ENCODE measurements at regions not wholly inside any gene's neighbourhood (a gene's known extent, or its start where the extent isn't known, plus 50 kb on each side); places are given as distances from the start of the nearest gene placed in this dataset.

DNA sequence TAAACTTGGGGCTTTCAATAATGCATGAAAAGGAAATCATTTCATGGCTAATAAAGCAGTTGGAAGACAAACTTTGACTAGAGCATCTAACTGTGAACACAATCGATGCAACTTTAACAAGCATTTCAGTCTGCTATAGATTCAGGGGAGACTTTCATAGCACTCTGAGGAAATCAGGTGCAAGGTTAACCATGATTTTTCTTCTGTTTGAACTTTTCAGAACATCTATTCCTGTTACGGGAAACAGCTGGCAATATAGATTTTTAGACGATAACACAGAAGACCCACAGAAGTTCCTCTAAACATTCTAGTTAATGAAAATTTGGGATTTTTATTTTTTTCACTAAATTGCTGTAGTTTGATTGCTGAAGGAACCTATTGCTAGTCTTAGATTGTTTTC, 177.3 kb downstream of the TRIM33 start (continued):
- no peak for TF ChIP-seq XRCC4 (IDR thresholded peaks at IDR 0.05; ENCODE audit: extremely low read depth, insufficient read depth, insufficient read length)
- TF ChIP-seq CREBBP (IDR thresholded peaks at IDR 0.05; ENCODE audit: low read depth, low read length): no peak

GRCh38 chr1:114331936-114332335, 178.3 kb upstream of the SYT6 start:
- Histone ChIP-seq H3K36me3 (ENCODE audit: control insufficient read depth, insufficient read depth, low read length) (no peaks in the 10 kb centered on the region), H2AFZ (ENCODE audit: low read depth, low read length) (no peak overlapping the region), H3K27ac (ENCODE audit: extremely low read depth, low read depth, low read length) (no peak overlapping the region), H3K9me3 (replicated peaks; ENCODE audit: control insufficient read depth, insufficient read depth, low read depth, low read length) (no peaks in the 10 kb centered on the region), H3K79me2 (ENCODE audit: control insufficient read depth, insufficient read depth, low read length) (no peaks in the 10 kb centered on the region), H3K4me3 (no peak overlapping the region), H4K20me1 (replicated peaks; ENCODE audit: control insufficient read depth, insufficient read depth, low read length) (no peaks in the 10 kb centered on the region), H3K27me3 (ENCODE audit: control insufficient read depth in 2 of 2, insufficient read depth in 2 of 2, low read length in 2 of 2) (peaks cover 4 to 8% of the 10 kb centered on the region in 2 experiments), H3K4me1 (replicated peaks in 1 of 2; ENCODE audit: control insufficient read depth in 2 of 2, insufficient read depth in 2 of 2, low read length in 2 of 2) (no peaks in the 10 kb centered on the region), H3K4me2 (ENCODE audit: insufficient read depth, low read length) (no peak overlapping the region), H3K9ac (ENCODE audit: insufficient read depth in 1 of 2, low read depth in 2 of 2, low read length in 2 of 2) (no peak overlapping the region), H3K9me1 (ENCODE audit: control insufficient read depth, insufficient read depth, low read length) (no peaks in the 10 kb centered on the region)
- FAIRE-seq: no peak
- in situ Hi-C loops (cut with MboI): no loop called here
- ChIA-PET CTCF (ENCODE audit: low intra/inter-chr PET ratio) (interaction anchor here (0.6 kb wide), 1 partner anchor 85 kb away, joined by 3 read pairs; no protein-coding TSS in a partner anchor), POLR2A (interaction anchor here (1.0 kb wide), 1 partner anchor 37 kb away, joined by 4 read pairs; no protein-coding TSS in a partner anchor)
- ATAC-seq: no peak
- DNase-seq (ENCODE audit: extremely low read depth in 1 of 4, low spot score in 3 of 4): no peak
- intact Hi-C loops (cut with micrococcal nuclease): no loop called here
- BruUV-seq (replicated peaks): no TSS peak
- TF ChIP-seq, protein P1, sequence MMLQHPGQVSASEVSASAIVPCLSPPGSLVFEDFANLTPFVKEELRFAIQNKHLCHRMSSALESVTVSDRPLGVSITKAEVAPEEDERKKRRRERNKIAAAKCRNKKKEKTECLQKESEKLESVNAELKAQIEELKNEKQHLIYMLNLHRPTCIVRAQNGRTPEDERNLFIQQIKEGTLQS (IDR thresholded peaks at IDR 0.05): no peak
- TF ChIP-seq, protein P1 (CRISPR knock-in tag; conservative IDR thresholded peaks at IDR 0.05): no peak
- TF ChIP-seq, protein P2, sequence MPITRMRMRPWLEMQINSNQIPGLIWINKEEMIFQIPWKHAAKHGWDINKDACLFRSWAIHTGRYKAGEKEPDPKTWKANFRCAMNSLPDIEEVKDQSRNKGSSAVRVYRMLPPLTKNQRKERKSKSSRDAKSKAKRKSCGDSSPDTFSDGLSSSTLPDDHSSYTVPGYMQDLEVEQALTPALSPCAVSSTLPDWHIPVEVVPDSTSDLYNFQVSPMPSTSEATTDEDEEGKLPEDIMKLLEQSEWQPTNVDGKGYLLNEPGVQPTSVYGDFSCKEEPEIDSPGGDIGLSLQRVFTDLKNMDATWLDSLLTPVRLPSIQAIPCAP (CRISPR knock-in tag; IDR thresholded peaks at IDR 0.05; ENCODE audit: borderline replicate concordance): no peak
- TF ChIP-seq ZNF354B (CRISPR knock-in tag; IDR thresholded peaks at IDR 0.05) (no peak), ETS1 (conservative IDR thresholded peaks at IDR 0.05; ENCODE audit: control insufficient read depth, low read depth, low read length) (no peak), E2F8 (IDR thresholded peaks at IDR 0.05; ENCODE audit: low read depth, partially characterized antibody) (no peak), PCBP1 (IDR thresholded peaks at IDR 0.05; ENCODE audit: low read depth, low read length, poor library complexity, severe bottlenecking) (no peak), ZNF644 (tag; IDR thresholded peaks at IDR 0.05; ENCODE audit: low read depth) (no peak)
- TF ChIP-seq, protein P3, sequence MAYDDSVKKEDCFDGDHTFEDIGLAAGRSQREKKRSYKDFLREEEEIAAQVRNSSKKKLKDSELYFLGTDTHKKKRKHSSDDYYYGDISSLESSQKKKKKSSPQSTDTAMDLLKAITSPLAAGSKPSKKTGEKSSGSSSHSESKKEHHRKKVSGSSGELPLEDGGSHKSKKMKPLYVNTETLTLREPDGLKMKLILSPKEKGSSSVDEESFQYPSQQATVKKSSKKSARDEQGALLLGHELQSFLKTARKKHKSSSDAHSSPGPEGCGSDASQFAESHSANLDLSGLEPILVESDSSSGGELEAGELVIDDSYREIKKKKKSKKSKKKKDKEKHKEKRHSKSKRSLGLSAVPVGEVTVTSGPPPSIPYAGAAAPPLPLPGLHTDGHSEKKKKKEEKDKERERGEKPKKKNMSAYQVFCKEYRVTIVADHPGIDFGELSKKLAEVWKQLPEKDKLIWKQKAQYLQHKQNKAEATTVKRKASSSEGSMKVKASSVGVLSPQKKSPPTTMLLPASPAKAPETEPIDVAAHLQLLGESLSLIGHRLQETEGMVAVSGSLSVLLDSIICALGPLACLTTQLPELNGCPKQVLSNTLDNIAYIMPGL (CRISPR knock-in tag; IDR thresholded peaks at IDR 0.05): no peak

Data from K562 (cell line).